Thyroid gland (tissue), 4 donors: ENCODE measurements at regions not wholly inside any gene's neighbourhood (a gene's known extent, or its start where the extent isn't known, plus 50 kb on each side); places are given as distances from the start of the nearest gene placed in this dataset.

Experiments used
- DNase-seq, 2 donors: peaks; one replicate each; pipeline ENCODE4 v3.0.0-alpha.2; 2019
- H3K27ac ChIP-seq, 3 donors: fragments of 200-600 bp; sonication (generic); 1 replicate in 2 of 3; 2 replicates in 1 of 3; pipeline ENCODE4 v1.5.1; 2016 to 2019; ENCODE audit warnings: mild to moderate bottlenecking in 1 of 3, moderate library complexity in 1 of 3
- H3K27me3 ChIP-seq: fragments of 200-600 bp; sonication (generic); one replicate; pipeline ENCODE4 v1.5.1; 2019
- H3K36me3 ChIP-seq, 2 donors: fragments of 200-600 bp; sonication (generic); one replicate each; pipeline ENCODE4 v1.5.1; 2016 to 2019
- H3K4me1 ChIP-seq, 2 donors: fragments of 200-600 bp; sonication (generic); one replicate each; pipeline ENCODE4 v1.5.1; 2017 to 2019
- H3K4me3 ChIP-seq, 3 donors: fragments of 200-600 bp; sonication (generic); replicated peaks in 1 of 3; 1 replicate in 2 of 3; 2 replicates in 1 of 3; pipeline ENCODE4 v1.5.1; 2016; ENCODE audit warnings: mild to moderate bottlenecking in 1 of 3
- H3K9me3 ChIP-seq: fragments of 200-600 bp; sonication (generic); one replicate; pipeline ENCODE4 v1.5.1; 2017
- CTCF ChIP-seq, 6 experiments: fragments of 200-600 bp in 3 of 6; fragments of 450-650 bp in 3 of 6; sonication (generic) in 3 of 6; IDR thresholded peaks; one replicate each; pipeline ENCODE4 v1.5.1; 2016 to 2019; ENCODE audit warnings: antibody characterized with exemption in 6 of 6, mild to moderate bottlenecking in 2 of 6, inconsistent platforms in 1 of 6, moderate library complexity in 1 of 6
- POLR2A ChIP-seq, 2 donors: fragments of 450-650 bp; IDR thresholded peaks; one replicate each; pipeline ENCODE4 v1.6.1; 2017; ENCODE audit warnings: antibody characterized with exemption in 2 of 2, mild to moderate bottlenecking in 2 of 2, moderate library complexity in 1 of 2
- WGBS, 2 donors: methylation state at CpG; one replicate each; pipeline ENCODE4 v1.1.5; 2017; 5-methylcytosine and 5-hydroxymethylcytosine counted together
- intact Hi-C: fragments of 100-400 bp; cut with DNase I; formaldehyde crosslinking; loops from one replicate; pipeline ENCODE4 v1.15.1; 2023

- H3K4me3 ChIP-seq, result no peak overlapping the region
- no peaks in the 10 kb centered on the region for H3K27me3 ChIP-seq
- 84% methylated on average over 4 of the region's 4 CpGs for WGBS, 2 donors
- H3K4me1 ChIP-seq, result no peaks in the 10 kb centered on the region
- no peaks in the 10 kb centered on the region for H3K9me3 ChIP-seq
- no peaks in the 10 kb centered on the region for H3K36me3 ChIP-seq
- TF ChIP-seq POLR2A (IDR thresholded peaks at IDR 0.05), result no peak
- TF ChIP-seq CTCF (IDR thresholded peaks at IDR 0.05), result no peak
- intact Hi-C loops, result no loop called here
- no peak for DNase-seq
- H3K27ac ChIP-seq, result no peak overlapping the region
Measured at GRCh38 chr7:26580064-26580591, 284.3 kb downstream of the SKAP2 start.

GRCh38 chr7:26580711-26581110 lies 283.7 kb downstream of the SKAP2 start:
- intact Hi-C loops, result no loop called here
- Histone ChIP-seq H3K27ac (no peak overlapping the region), H3K27me3 (no peaks in the 10 kb centered on the region), H3K36me3 (no peaks in the 10 kb centered on the region), H3K4me1 (no peaks in the 10 kb centered on the region), H3K9me3 (no peaks in the 10 kb centered on the region), H3K4me3 (no peak overlapping the region)
- TF ChIP-seq CTCF (IDR thresholded peaks at IDR 0.05) (no peak), POLR2A (IDR thresholded peaks at IDR 0.05) (no peak)
- no peak for DNase-seq
- 88 to 91% methylated on average over 4 of the region's 4 CpGs for WGBS, 2 donors

GRCh38 chr7:26583094-26583648 lies 281.2 kb downstream of the SKAP2 start:
- Histone ChIP-seq H3K27me3 (no peaks in the 10 kb centered on the region), H3K27ac (no peak overlapping the region), H3K36me3 (no peaks in the 10 kb centered on the region), H3K9me3 (no peaks in the 10 kb centered on the region), H3K4me1 (no peaks in the 10 kb centered on the region), H3K4me3 (no peak overlapping the region)
- no peak for DNase-seq
- WGBS, 2 donors, result 86 to 87% methylated on average over 4 of the region's 4 CpGs
- no peak for TF ChIP-seq POLR2A (IDR thresholded peaks at IDR 0.05)
- no peak for TF ChIP-seq CTCF (IDR thresholded peaks at IDR 0.05)
- intact Hi-C loops, result no loop called here

DNA sequence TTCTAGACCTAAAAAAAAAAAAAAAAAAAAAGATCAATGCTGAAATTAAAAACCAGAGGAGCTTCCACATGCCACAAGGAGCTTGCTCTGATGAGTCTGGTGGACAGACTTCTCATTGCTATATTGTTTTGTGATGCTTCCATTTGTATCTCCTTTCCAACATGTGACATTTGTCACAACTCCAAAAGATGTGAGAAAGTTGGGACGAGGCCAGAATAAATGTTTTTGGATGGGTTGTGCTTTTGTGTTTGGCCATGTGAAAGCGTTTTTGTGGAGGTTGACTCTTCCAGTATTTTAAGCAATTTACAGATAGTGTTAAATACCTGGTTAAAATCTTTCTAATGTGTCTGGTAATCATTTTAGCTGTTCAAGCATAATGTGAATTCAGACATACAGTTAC lies 280.1 kb downstream of the SKAP2 start:
- H3K27me3 ChIP-seq, result no peaks in the 10 kb centered on the region
- H3K4me3 ChIP-seq, result no peak overlapping the region
- 73 to 78% methylated on average over 2 of the region's 2 CpGs for WGBS, 2 donors
- H3K4me1 ChIP-seq, result no peaks in the 10 kb centered on the region
- H3K36me3 ChIP-seq, result no peaks in the 10 kb centered on the region
- no peak overlapping the region for H3K27ac ChIP-seq
- H3K9me3 ChIP-seq, result no peaks in the 10 kb centered on the region
- TF ChIP-seq CTCF (IDR thresholded peaks at IDR 0.05) (no peak), POLR2A (IDR thresholded peaks at IDR 0.05) (no peak)
- intact Hi-C loops, result no loop called here
- DNase-seq, result no peak

- Histone ChIP-seq H3K9me3 (no peaks in the 10 kb centered on the region), H3K27ac (no peak overlapping the region), H3K27me3 (no peaks in the 10 kb centered on the region), H3K36me3 (no peaks in the 10 kb centered on the region), H3K4me1 (no peaks in the 10 kb centered on the region), H3K4me3 (no peak overlapping the region)
- TF ChIP-seq POLR2A (IDR thresholded peaks at IDR 0.05), result no peak
- no peak for TF ChIP-seq CTCF (IDR thresholded peaks at IDR 0.05)
- DNase-seq, result no peak
- 42 to 48% methylated on average over 9 of the region's 9 CpGs for WGBS, 2 donors
- intact Hi-C loops, result no loop called here
Measured at GRCh38 chr7:26584987-26585665, 279.3 kb downstream of the SKAP2 start.
